Hematopoietic multipotent progenitor cell treated with erythropoietin and hydrocortisone succinate and interleukin-3 and kit ligand, for 15 days (in vitro differentiated cells): ENCODE measurements at regions not wholly inside any gene's neighbourhood (a gene's known extent, or its start where the extent isn't known, plus 50 kb on each side); places are given as distances from the start of the nearest gene placed in this dataset.
"Not testable (repeated sequence)": the region's sequence is repeated elsewhere in the genome, so short reads cannot be mapped to it uniquely, and the experiment has no call there.

ENCODE experiments used
- DNase-seq: peaks from one replicate; pipeline ENCODE4 v3.0.0-alpha.2; 2015; ENCODE audit warnings: low spot score

DNA sequence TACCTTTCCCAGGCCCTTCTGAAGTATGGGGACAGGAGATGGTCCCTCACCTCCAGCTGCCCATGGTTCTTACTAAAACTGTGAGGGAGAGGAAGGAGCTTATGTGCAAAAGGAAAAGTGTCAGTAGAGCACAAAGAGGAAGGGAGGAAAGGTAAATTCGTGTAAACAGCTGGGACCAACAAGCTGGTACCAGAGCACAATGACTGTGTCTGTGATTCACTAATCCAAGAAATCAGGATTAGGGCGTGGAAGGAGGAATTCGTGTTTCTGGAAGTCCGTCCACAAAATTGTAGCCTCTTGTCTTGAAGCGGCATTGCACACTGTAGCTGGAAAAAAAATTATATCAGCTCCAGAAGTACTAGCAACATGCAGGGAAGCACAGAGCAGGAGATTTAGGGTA is 129.0 kb upstream of the RREB1 start:
- DNase-seq = no peak

DNA sequence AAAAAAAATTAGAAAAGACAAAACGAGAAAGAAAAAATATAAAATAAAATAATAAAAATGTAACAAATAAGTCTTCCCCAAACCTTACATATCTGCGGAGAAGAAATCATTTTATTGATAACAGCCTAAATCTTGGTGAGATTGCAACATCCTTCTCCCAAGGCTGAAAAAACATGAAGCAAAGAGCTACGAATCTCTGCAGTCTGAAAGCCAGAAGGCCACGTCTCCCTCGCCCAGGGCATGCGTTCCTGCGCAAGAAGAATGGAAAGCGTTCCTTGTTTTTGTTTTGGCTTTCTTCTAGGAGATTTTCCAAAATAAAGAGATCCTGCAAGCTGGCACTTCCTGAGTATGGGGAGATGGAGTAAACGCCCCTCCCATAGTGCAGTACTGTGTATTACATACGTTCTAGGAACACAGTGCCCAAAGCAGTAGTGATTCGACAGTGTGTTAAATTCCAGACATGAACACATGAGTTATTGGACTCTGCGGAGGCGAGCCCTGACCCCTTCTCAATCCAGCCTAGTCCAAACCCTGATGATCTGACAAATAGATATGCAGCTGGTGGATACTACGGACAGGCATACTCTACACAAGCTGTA is 126.7 kb upstream of the RREB1 start:
- DNase-seq = no peak

DNA sequence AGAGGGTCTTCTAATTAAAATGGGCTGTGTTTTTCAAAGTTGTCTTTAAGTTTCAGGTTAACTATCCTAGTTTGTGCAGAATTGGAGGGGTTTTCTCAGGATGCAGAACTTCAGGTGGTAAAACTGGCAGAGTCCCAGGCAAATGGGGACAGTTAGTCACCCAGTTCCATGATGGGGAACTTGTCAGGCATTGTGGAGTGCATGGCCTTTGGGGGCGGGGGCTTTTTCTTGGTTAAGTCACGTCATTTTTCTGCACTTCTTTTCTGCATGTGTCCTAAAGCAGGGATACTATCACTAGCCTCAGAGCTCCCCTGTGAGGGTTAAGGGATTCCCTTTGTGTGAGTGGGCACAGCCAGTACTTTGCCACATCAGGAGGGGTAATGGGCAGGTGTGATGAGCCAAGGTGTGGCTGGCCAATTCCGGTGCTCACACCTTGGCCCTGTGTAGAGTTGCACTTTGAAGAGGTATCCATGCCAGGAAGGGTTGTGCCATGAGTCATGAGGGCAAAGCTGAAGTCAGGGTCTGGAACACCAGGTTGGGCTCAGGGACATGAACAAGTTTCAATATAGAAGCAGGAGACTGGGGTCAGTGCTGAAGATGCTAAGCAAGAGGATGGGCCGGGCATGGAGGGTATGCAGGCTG is 126.0 kb upstream of the RREB1 start:
- no peak for DNase-seq

DNA sequence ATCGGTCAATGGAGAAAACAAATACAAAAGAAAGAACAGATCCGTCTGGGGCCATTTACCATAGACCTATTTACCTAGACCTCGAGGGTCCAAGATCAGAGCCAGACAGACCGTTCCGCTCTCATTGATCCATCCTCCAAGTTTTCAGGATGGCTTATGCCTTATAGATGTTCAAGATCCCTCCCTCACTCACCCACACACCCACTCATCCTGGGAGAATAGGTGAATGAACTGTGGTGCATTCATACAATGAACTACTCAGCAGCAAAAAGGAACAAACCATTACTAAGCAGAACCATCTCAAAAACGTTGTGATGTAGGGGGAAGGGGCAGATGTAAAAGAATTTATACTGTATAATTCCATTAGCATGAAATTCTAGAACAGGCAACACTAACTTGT is 125.1 kb upstream of the RREB1 start:
- DNase-seq = no peak

DNA sequence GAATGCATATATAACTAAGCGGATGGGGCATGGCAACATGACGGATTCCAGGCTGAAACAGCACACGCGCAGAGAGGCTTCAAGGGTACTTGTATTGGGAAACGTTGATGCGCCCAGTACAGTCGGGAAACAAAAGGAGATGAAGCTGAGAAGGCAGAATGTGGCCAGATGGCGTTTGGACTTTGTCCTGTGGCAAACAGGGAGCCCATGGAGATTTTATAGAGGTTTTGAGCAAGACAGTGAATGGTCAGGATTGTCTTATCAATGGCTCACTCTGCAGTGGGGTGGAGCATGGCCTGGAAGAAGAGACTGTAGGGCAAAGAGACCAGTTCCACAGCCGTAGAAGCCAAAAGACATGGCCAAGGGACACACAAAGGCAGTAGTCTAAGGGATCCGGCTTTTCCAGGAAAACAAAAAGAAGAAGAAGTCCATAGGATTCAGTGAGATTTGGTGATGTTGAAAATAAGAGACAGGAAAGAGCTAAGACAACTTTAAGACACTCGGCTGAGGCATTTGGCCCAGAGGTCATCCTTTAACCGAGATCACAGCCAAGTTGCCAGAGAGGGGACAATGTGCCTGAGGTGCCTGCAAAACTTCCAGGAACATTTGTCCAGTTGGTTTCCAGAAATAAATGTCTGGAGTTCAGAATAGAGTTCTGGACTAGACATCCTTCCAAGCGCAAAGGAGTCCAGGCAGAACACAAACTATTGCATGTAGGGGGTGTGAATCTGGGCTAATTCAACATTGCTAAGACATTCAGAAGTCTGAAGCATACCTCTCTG is 123.0 kb upstream of the RREB1 start:
- DNase-seq = no peak

DNA sequence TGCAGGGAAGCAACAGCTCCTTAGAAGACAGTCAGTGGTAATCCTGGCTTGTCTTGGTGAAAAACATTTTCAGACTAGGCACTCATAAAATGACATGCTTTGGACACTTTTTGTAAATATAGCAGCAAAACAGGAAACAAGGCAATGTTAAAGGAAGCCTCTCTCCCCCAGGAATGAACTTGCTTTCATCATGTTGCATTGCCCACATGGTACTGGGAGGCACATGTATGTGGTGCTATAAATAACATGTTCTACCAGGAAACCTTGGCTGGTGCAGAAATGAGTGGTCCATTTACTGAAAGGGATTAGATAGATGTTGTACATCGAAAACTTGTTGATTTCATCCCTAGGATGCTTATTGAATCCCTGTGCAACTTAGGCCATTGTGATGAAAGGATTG is 121.4 kb upstream of the RREB1 start:
- DNase-seq = no peak

DNA sequence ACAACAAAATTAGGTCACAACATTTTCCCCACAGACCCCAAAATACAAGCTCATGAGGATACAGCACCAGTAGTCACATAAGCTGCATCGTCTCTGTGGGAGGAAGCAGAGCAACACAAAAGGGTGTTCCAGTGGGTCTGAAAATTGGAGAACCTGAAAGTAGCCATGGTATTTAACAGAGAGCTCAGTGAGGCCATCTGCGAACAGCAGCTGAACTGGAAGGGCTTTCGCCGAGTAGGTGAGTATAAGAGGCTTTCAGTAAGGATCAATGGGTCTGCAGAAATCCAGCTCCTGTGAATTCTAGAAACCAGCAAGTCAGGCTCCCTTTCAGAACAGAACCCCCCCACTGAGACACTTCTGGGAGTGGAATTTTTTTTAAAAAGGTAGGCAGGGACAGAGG is 120.0 kb upstream of the RREB1 start:
- DNase-seq = no peak

DNA sequence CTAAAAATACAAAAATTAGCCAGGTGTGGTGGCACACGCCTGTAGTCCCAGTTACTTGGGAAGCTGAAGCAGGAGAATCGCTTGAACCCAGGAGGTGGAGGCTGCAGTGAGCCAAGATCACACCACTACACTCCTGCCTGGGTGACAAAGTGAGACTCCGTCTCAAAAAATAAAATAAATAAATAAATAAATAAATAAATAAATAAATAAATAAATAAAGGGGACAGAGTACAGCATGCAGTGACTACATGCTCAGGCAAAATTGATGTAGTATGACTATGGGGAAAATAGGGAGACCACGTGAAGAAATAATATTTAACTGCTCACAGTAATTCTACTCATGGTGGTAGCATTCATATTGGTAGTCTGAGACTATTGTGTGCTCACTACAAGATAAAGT is 117.7 kb upstream of the RREB1 start:
- not testable (repeated sequence) for DNase-seq

DNA sequence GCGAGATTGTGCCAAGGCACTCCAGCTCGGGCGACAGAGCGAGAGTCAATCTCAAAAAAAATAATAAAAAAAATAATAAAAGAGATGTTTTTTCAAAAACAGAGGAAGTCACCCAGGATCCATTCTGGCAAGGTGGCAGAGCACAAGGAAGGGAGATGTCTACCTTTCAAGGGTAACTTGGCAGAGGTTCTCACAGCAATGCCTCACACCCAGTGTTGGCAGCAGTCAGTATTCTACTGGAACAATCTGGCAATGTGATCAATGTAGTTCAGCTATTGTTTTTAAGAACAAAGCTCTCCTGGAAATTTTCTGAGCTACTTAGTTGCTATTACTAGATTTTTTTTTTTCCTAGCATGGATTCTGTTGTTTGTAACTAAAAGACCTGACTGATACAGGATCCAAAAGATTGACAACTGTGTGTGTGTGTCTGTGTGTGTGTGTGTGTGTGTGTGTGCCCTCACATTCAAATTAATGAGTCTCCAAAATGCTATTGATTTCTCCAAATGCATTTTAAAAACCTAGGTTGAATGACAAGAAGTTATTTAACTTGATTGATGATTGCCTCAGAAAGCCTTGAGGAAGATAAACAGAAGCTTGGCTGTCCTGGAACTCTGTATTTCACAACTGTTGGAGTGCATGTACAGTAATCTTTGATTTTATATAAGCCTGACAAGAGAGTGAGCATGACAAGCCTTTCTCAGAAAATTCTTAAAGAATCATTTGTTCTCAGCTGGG is 114.1 kb upstream of the RREB1 start:
- no peak for DNase-seq

DNA sequence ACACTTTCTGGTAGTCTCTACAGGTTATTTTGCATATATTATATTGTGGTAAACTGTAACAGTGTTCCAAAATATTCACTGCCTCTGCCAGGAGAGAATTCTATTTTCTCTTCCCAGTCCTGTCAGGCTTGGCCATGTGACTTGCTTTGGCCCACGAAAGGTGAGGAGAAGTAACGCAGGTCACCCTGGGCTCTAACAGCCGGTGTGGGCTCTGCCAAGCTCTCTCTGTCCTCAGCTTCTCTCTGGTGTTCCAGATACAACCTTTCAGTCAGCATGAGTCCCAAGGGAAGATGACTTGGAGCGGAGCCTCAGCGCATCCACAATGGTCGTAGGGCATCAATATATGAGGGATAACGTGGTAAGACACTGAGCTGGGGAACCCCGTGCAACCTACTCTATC is 113.0 kb upstream of the RREB1 start:
- no peak for DNase-seq

DNA sequence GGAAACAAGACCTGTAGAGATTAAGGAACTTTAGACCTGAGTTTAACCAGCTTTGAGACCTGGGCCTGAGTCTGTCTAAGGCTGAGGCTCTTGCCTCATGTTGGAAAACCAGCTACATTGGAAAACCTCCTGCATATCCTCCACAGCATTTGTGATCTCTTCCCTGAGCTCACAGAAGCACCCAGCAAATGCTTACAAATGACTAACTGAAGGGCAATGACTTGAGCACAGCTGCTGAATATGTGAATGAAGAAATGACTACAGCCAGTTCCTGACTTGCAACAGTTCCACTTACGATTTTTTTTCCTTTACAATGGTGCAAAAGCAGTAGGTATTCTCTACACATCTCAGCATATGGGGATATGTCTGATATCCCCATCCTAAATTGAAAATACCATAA is 112.4 kb upstream of the RREB1 start:
- no peak for DNase-seq

DNA sequence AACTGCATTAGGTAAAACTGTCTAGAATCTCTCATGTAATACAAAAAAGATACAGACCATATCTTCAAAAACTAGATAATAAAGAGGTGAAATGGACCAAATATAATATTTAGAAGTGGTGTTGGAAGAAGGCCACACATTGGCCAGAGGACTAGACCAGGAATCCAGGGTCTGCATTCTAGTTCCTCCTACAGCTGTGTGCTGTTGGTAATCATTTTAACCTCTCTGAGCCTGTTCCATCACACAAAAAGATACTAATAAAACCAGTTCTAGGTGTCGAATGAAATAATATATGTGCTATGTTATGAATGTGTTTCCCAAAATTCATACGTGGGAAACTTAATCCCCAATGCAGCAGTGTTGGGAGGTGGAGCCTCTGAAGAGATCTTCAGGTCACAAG is 111.6 kb upstream of the RREB1 start:
- DNase-seq = no peak

DNA sequence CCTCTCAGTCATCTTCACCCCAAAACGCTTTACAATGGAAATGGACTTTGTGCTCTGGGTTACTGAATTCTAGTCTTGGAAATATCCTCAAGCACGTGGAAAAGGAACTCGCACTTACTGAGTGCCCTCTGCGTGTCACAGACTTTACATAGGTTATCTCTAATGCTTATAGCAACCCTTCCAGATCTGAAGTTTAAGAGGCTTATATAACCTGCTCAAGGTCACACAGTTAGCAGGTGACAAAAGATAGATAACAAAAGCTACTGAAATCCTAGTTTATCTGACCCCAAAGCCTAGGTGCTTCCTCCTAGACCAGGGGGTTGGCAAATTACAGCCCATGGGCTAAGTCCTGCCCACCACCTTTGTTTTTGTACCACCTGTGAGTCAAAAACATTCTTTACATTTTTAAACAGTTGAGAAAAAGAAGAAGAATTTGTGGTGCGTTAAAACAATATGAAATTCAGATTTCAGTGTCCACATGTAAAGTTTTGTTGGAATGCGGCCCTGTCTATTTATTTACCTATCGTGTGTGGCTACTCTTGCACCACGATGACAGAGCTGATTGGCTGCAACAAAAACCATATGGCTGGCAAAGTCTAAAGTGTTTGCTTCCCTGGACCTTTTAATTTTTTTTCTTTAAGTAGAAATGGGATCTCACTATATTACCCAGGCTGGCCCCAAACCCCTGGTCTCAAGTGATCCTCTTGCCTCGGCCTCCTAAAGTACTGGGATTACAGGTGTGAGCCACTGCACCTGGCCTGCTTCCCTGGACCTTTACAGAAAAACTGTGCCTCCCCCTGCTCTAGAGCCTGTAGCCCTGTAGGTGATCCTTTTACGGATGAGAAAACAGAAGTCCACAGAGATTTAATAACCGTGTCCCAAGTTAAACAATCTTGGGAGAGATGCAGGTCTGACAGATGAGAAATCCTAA is 110.2 kb upstream of the RREB1 start:
- no peak for DNase-seq

DNA sequence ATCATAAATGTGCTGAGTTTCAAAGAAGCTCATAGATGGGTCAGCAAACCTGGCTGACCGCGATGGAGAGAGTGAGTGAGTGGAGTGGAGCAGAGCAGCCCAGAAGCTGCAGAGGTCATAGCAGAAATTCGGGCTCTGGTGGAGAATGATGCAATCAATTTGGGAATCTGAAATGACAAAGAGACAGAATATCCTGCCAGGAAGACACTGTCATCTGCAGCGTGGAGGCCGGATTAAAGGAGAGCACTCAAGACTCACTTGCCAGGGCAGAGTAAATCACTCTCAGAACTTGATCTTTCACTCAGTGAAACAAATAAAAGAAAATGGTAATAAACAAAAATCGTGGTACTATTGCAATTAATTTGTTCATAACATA is 109.6 kb upstream of the RREB1 start:
- no peak for DNase-seq

DNA sequence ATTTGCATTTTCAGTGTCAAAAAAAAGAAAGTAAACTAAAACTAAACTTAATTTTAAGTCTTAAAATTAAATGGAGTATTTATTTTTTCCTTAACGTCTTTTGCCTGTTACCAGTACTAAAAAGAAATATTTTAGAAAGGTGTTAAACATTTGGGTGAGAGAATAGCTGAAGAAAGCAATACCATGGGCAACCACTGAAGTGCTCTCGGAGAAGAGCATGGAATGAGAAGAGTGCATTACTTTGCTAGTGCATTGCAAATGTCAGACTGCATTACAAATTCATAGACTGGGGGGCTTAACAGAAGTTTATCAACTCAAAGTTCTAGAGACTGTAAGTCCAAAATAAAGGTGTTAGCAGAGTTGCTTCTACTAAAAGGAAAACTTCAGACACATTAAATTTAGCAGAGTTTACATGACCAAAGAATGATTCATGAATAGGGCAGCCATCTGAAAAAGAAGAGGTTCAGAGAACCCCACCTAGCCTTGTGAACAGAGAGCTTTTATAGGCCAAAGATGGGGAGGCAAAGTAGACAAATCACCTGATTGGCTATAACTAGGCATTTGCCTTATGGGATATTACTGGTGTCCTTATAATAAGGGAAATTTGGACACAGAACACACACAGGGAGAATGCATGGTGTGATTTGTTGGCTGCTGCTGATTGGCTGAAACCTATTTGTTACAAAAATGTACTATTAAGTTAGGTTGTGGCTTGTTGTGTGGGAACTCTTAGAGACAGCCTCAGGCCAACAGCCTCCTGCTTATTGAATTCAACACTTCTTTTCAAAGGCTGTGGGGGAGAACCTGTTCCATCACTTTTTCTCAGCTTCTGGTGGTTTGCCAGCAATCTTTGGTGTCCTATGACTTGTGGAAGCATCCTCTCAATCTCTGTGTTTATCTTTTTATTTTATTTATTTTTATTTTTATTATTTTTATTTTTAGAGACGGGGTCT is 106.7 kb upstream of the RREB1 start:
- no peak for DNase-seq

DNA sequence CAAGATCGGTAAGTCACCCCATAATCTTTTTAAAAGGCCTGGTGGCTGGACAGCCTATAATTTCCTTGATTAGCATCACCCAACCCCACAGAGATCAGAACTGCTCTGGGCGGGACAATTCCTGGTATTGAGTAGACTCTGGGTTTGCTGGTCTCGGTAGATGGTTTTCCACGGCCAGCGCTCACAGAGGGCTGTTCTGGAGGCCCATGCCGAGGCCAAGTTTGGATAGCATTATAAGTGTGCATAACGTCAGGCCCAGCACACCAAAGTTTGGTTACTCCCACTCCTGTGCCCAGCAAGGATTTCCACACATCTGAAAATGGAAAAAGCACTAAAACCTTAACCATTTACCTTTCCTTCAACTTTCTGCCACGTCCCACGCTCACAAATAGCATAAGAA is 104.7 kb upstream of the RREB1 start:
- no peak for DNase-seq

DNA sequence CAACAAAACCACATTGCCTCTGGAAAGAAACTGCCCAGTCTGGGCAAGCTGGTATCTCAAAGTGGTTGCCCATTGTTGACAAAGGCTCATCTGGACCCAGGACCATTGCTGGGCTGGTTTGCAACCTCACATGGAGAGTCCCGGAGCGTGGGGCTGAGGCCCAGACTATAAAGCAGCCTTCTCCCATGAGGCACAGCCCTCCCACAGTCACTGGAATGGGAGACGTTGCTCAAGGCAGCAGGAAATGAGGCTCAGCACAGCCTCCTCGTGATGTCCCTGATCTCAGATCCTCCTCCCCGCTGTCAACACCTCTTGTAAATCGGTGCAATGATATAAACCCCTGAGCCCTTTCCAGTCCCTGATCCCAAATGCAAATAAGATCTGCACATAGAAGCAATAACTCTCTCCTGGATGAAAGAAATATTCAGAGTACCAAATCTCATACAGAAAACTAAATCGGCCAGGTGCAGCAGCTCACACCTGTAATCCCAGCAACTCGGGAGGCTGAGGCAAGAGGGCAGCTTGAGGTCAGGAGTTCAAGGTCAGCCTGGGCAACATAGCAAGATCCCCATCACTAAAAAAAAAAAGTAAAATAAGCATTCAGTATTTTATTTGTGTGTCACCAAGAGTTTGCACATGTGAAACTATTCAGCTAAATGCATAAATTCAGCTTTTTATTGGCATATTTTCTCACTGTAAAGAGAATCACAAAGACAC is 103.0 kb upstream of the RREB1 start:
- DNase-seq = no peak

DNA sequence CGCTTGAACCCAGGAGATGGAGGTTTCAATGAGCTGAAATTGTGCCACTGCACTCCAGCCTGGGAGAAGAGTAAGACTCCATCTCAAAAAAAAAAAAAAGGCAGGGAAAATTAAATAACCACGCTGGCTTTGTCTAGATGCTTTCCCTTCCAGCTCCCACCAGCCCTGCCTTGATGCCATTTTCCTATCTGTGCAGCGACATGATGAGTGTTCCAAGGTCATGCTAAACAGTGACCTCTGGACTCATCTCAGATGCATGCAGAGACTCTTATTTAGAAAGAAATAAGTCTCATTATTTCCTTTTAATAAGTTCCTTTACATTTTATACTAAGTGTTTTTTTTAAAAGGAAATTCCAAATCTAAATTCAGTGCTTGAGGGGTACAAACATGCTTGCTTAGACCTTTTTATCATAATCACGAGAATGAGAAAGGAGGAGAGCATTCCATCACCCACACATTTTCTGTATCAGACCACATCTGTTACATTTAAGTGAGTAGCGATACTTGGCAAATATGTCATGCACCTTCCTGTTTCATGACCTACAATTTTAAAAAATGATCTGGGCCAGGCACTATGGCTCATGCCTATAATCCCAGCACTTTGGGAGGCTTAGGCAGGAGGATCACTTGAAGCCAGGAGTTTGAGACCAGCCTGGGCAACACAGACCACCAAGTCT is 101.1 kb upstream of the RREB1 start:
- no peak for DNase-seq

DNA sequence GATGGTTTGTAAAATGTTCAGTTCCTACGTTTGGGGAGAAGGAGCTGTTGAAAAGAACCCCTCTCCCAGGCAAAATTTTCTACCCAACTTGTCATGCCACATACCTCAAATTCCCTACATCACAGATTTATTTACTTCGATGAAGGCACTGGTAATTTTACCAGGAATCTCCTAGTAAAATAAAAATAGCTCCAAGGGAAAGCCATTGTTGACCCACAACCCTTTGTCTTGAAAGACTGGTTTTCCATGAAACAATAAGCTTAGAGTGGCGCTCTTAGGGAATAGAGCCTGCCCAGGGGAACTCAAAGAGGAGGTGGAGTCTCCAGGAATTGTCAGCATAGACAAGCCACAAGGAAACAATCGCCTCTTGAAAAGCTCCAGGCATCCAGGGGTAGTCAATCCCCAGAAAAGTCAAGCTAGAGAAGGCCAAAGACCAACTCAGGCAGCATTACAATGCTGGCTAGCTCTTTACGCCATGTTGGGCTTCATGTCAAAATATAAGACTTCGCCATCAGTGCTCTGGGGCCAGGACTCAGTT is 99.2 kb upstream of the RREB1 start:
- DNase-seq = no peak
